Suprapubic skin (tissue), 4 donors: ENCODE measurements at regions not wholly inside any gene's neighbourhood (a gene's known extent, or its start where the extent isn't known, plus 50 kb on each side); places are given as distances from the start of the nearest gene placed in this dataset.

ENCODE experiments used
- DNase-seq, 2 donors: peaks; one replicate each; pipeline ENCODE4 v3.0.0-alpha.2; 2019; ENCODE audit warnings: low spot score in 2 of 2
- H3K27ac ChIP-seq: fragments of 200-600 bp; sonication (generic); one replicate; pipeline ENCODE4 v1.5.1; 2019
- H3K27me3 ChIP-seq: fragments of 200-600 bp; sonication (generic); one replicate; pipeline ENCODE4 v1.5.1; 2019
- H3K36me3 ChIP-seq: fragments of 200-600 bp; sonication (generic); one replicate; pipeline ENCODE4 v1.5.1; 2019
- H3K4me1 ChIP-seq: fragments of 200-600 bp; sonication (generic); one replicate; pipeline ENCODE4 v1.5.1; 2019
- H3K4me3 ChIP-seq: fragments of 200-600 bp; sonication (generic); one replicate; pipeline ENCODE4 v1.5.1; 2019; ENCODE audit warnings: mild to moderate bottlenecking
- H3K9me3 ChIP-seq: fragments of 200-600 bp; sonication (generic); one replicate; pipeline ENCODE4 v1.5.1; 2019
- EP300 ChIP-seq: sonication (generic); formaldehyde crosslinking; IDR thresholded peaks from one replicate; pipeline ENCODE4 v1.6.1; 2017; ENCODE audit warnings: antibody characterized with exemption
- POLR2A ChIP-seq, 2 donors: fragments of 450-650 bp; IDR thresholded peaks; one replicate each; pipeline ENCODE4 v1.6.1; 2017; ENCODE audit warnings: antibody characterized with exemption in 2 of 2, mild to moderate bottlenecking in 2 of 2, moderate library complexity in 2 of 2
- POLR2AphosphoS5 ChIP-seq, 3 donors: sonication (generic); formaldehyde crosslinking; IDR thresholded peaks; one replicate each; pipeline ENCODE4 v1.6.1; 2017; ENCODE audit warnings: antibody characterized with exemption in 3 of 3
- WGBS: methylation state at CpG from one replicate; pipeline ENCODE4 v1.1.5; 2018; 5-methylcytosine and 5-hydroxymethylcytosine counted together
- TF ChIP-seq, protein P1 (sequence below), 2 donors: fragments of 200-600 bp in 1 of 2; fragments of 450-650 bp in 1 of 2; sonication (generic) in 1 of 2; IDR thresholded peaks; one replicate each; pipeline ENCODE4 v1.5.1; 2016 to 2019; ENCODE audit warnings: antibody characterized with exemption in 2 of 2, mild to moderate bottlenecking in 1 of 2, moderate library complexity in 1 of 2

DNA sequence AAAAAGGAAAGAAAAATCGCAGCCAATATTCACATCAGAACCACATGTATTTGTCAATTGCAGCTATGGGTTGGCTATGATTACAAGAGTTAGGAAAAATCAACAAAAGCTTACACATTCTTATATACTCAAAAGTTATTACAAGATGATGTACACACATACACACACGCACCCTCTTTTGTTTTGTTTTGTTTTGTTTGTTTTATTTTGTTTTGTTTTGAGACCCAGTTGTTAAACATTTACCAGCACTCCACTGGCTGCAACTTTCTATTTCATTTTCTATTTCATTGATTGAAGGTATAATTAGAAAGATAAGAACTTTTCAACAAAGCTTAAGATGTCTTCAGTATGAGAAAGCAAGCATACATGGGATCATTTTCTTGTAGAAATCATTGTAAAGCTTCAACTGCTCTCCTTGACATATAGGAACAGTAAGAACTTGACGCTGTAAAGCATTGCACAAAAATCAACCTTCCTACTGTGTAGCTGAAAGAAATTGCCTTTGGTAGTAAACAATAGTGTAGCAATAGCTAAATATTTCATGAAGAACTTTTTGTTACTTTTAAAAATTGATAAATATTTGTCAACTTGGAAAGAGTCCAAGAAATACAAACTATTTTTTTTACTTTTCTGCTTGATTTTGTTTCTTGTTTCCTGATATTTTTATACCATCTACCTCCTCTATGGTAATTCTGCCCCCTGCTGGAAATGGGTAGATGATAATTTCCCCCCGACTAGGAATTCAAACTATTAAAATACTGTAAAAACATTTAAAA is 205.9 kb downstream of the MBL2 start:
- WGBS, result 48% methylated on average over 4 of the region's 4 CpGs

DNA sequence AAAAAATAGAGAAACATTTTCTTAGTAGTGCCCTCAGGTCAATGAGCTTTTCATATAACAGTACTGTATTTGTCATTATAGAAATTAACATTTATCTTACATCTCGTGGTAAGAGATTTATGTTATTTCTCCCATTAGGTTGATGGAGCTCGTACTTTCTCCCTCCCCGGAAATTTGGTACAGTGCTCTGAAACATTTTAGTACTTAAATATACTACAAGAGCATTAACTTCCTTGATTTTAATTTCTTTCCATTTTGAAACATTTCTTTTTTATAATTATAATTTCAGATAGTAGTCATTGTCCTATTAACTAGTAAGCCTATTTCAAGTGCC is 205.4 kb downstream of the MBL2 start:
- DNase-seq, result no peak
- H3K36me3 ChIP-seq, result no peaks in the 10 kb centered on the region
- H3K27ac ChIP-seq, result no peak overlapping the region
- 57% methylated on average over 3 of the region's 3 CpGs for WGBS
- H3K9me3 ChIP-seq, result no peaks in the 10 kb centered on the region
- no peak overlapping the region for H3K4me3 ChIP-seq
- H3K4me1 ChIP-seq, result no peaks in the 10 kb centered on the region
- no peak for TF ChIP-seq POLR2A (IDR thresholded peaks at IDR 0.05)
- TF ChIP-seq, protein P1, sequence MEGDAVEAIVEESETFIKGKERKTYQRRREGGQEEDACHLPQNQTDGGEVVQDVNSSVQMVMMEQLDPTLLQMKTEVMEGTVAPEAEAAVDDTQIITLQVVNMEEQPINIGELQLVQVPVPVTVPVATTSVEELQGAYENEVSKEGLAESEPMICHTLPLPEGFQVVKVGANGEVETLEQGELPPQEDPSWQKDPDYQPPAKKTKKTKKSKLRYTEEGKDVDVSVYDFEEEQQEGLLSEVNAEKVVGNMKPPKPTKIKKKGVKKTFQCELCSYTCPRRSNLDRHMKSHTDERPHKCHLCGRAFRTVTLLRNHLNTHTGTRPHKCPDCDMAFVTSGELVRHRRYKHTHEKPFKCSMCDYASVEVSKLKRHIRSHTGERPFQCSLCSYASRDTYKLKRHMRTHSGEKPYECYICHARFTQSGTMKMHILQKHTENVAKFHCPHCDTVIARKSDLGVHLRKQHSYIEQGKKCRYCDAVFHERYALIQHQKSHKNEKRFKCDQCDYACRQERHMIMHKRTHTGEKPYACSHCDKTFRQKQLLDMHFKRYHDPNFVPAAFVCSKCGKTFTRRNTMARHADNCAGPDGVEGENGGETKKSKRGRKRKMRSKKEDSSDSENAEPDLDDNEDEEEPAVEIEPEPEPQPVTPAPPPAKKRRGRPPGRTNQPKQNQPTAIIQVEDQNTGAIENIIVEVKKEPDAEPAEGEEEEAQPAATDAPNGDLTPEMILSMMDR (IDR thresholded peaks at IDR 0.05), result no peak
- TF ChIP-seq EP300, result no peak
- no peak for TF ChIP-seq POLR2AphosphoS5 (IDR thresholded peaks at IDR 0.05)
- no peaks in the 10 kb centered on the region for H3K27me3 ChIP-seq

More for the DNA sequence above, 205.9 kb downstream of the MBL2 start:
- H3K4me1 ChIP-seq, result no peaks in the 10 kb centered on the region
- H3K27ac ChIP-seq, result no peak overlapping the region
- TF ChIP-seq POLR2A (IDR thresholded peaks at IDR 0.05), result no peak
- TF ChIP-seq, protein P1 (IDR thresholded peaks at IDR 0.05), result peak in 1 of 2 donors; percentile 26
- H3K9me3 ChIP-seq, result no peaks in the 10 kb centered on the region
- no peak overlapping the region for H3K4me3 ChIP-seq
- DNase-seq, result no peak
- no peaks in the 10 kb centered on the region for H3K36me3 ChIP-seq
- no peaks in the 10 kb centered on the region for H3K27me3 ChIP-seq

DNA sequence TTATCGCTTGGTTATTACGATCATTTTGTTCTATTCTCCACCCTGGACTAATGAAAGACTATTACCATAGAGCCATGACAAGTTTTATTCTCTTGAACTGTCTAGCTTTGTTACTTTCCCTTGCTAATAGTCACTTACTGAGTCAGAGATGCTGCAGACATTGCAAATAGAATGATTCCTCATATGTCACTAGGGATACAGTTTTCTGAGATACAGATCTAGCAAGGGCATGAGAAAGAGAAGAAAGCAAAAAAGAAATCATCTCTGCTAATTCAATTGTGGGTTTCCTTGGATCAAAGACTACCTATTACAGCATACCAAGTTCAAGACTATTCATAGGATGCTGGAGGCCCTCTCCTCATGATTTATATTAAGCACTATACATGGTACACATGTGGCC is 204.3 kb downstream of the MBL2 start:
- WGBS, result 97% methylated on average over 2 of the region's 2 CpGs
- no peak overlapping the region for H3K4me3 ChIP-seq
- DNase-seq, result no peak
- no peak for TF ChIP-seq POLR2AphosphoS5 (IDR thresholded peaks at IDR 0.05)
- TF ChIP-seq, protein P1 (IDR thresholded peaks at IDR 0.05), result no peak
- no peak for TF ChIP-seq POLR2A (IDR thresholded peaks at IDR 0.05)
- TF ChIP-seq EP300, result no peak
- no peak overlapping the region for H3K27ac ChIP-seq
- H3K4me1 ChIP-seq, result no peaks in the 10 kb centered on the region
- no peaks in the 10 kb centered on the region for H3K36me3 ChIP-seq
- no peaks in the 10 kb centered on the region for H3K9me3 ChIP-seq
- no peaks in the 10 kb centered on the region for H3K27me3 ChIP-seq

DNA sequence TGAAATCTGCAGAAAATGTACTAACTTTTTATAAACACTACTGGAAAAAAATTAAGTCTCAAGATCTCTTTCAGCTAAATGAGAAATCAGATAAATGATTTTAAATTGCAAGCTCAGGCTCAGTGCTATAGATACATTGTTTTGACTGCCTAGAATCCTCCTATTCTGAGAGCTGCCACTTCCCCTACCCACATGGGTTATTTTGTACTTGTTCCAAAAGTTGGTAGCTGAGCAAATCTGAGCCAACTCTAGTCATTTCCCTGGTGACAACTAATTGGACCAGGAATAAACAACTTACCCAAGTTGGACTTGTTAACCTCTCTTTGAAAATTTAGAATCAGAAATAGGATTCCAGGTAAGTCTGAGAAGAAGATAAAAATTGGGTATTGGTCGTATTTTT is 202.1 kb downstream of the MBL2 start:
- WGBS, result 56% methylated on average over 1 of the region's 1 CpG

DNA sequence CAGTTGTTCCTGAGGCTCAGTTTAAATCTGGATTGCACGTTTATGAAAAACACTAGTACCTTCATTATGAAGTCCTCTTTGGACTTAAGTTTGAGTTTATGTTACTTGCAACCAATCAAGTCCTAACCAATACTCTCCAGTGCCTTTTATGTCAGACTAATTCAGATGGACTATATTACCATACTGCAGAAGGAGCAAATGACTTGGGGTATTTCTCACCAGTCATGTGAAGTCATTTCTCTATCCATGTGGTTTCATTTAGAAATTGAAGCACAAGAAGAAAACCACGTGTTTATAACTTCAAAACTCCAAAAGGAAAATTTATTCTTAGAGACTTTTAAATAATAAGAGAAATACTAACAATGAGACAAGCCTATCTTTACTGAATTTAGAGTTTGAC is 201.6 kb downstream of the MBL2 start:
- H3K27me3 ChIP-seq, result no peaks in the 10 kb centered on the region
- no peaks in the 10 kb centered on the region for H3K9me3 ChIP-seq
- H3K4me1 ChIP-seq, result no peaks in the 10 kb centered on the region
- no peak overlapping the region for H3K4me3 ChIP-seq
- TF ChIP-seq POLR2AphosphoS5 (IDR thresholded peaks at IDR 0.05), result no peak
- TF ChIP-seq, protein P1 (IDR thresholded peaks at IDR 0.05), result no peak
- no peak for TF ChIP-seq EP300
- TF ChIP-seq POLR2A (IDR thresholded peaks at IDR 0.05), result no peak
- no peak for DNase-seq
- 34% methylated on average over 2 of the region's 2 CpGs for WGBS
- H3K36me3 ChIP-seq, result no peaks in the 10 kb centered on the region
- no peak overlapping the region for H3K27ac ChIP-seq

More for the DNA sequence above, 202.1 kb downstream of the MBL2 start:
- Histone ChIP-seq H3K27ac (no peak overlapping the region), H3K36me3 (no peaks in the 10 kb centered on the region), H3K27me3 (no peaks in the 10 kb centered on the region), H3K4me3 (no peak overlapping the region), H3K4me1 (no peaks in the 10 kb centered on the region), H3K9me3 (no peaks in the 10 kb centered on the region)
- no peak for DNase-seq
- TF ChIP-seq POLR2A (IDR thresholded peaks at IDR 0.05) (no peak), EP300 (no peak), POLR2AphosphoS5 (IDR thresholded peaks at IDR 0.05) (no peak)
- TF ChIP-seq, protein P1 (IDR thresholded peaks at IDR 0.05), result no peak
